HG03135 (cell line): ENCODE measurements at regions not wholly inside any gene's neighbourhood (a gene's known extent, or its start where the extent isn't known, plus 50 kb on each side); places are given as distances from the start of the nearest gene placed in this dataset.

Experiments used
- ATAC-seq: cut with Tn5 transposase; IDR thresholded peaks from one replicate; pipeline ENCODE4 v1.9.1; 2021; ENCODE audit warnings: mild to moderate bottlenecking, moderate library complexity; ENCODE audit not compliant: unreplicated experiment

DNA sequence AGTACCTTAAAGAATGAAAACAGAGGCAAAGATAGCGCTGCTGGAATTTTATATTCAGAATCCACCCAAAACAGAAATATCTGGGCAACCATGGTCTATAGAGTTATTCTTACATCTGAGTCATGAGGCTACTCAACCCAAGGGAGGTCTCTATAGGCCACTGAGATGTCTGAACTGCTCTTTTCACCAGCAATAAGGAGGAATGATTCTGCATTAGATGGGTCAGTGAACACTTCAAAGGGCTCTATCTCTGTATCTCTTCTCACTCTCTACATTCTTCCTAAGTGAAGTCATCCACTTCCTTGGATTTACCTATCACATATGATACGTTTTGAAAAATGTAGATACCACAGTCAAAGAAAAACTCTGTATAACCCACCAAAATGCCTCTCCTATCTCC, 90.2 kb upstream of the NGF start:
- ATAC-seq, result no peak

GRCh38 chr1:115426956-115427355, 88.9 kb upstream of the NGF start:
- ATAC-seq, result no peak

GRCh38 chr1:115426231-115426771, 88.3 kb upstream of the NGF start:
- no peak for ATAC-seq

DNA sequence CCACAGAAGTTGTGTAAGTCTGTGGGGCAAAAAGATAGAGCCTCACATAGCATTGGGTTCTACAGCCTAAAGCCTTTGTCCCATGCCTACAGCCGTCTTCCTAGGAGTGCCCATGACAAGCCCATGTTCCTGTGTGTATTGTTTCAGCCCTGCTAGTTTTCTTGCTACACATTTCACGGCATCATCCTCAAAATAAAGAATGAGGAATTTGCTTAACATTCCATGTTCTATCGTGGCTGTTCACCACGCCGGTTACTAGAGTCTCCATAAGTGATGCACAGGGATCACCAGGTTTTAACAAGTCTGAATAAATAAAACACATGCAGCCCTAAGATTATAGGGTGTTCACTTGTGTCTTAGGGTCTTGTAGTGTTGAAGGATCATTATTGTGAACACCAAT, 87.4 kb upstream of the NGF start:
- no peak for ATAC-seq

DNA sequence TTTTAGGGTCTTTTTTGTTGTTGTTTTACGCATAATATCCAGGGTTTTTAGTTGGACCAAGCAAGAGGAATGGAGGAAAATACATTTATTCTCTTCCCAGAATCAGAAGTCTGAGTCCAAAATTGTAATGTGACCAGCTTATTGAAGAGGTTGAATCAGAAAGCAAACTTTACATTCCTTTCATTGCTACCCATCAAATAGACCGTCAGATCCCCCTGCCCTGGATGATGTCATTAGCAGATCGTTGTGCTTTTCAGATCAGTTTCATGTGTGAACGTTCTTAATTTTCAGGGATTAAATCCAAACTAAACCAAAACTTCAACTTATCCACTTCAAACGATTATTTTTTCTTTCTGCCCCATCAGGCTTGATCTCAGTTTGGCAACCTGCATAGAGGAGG, 85.7 kb upstream of the NGF start:
- ATAC-seq, result no peak

GRCh38 chr1:115419571-115419970, 81.5 kb upstream of the NGF start:
- ATAC-seq, result no peak

DNA sequence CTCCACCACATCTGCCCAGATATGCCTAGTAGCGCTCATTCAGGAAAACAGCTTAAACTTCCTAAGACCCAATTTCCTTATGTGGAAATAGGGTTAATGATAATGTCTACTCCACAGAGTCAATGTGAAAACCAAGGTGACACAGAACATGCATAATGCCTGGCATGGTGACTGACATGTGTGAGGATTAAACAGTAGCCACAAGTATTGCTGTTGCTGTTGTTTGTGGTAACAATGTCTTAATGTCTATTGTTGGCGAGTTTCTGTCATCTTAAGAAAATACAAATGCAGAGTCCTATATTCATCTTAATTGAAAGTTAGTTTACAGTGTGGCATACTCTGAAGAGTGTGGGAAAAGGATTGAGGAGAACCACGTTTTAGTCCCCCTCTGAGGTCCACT, 75.6 kb upstream of the NGF start:
- no peak for ATAC-seq

GRCh38 chr1:115413208-115413607, 75.2 kb upstream of the NGF start:
- no peak for ATAC-seq

DNA sequence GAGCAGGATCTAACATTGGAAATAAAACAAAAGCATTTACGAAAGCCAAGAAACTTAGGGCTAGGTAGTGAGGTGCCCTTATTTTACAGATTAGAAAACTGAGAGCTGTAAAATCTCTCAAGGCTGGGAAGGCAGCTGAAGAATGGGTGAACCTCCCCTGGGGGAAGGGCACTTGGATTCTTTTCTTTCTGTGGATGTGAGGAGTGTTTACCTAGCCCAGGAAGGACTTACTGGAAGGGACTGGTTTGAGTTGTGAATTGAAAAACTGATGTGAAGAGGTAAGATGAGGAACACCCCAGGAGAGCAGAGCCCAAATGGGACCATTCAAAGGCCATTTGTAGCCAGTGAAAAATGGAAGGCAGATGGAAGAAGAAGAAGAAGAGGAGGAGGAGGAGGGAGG, 74.7 kb upstream of the NGF start:
- ATAC-seq, result no peak

GRCh38 chr1:115412286-115412685, 74.2 kb upstream of the NGF start:
- no peak for ATAC-seq

- ATAC-seq, result no peak
Observed at GRCh38 chr1:115411371-115412063, 73.5 kb upstream of the NGF start.

GRCh38 chr1:115409094-115410015, 71.3 kb upstream of the NGF start:
- ATAC-seq, result no peak

GRCh38 chr1:115408533-115408932, 70.5 kb upstream of the NGF start:
- no peak for ATAC-seq

DNA sequence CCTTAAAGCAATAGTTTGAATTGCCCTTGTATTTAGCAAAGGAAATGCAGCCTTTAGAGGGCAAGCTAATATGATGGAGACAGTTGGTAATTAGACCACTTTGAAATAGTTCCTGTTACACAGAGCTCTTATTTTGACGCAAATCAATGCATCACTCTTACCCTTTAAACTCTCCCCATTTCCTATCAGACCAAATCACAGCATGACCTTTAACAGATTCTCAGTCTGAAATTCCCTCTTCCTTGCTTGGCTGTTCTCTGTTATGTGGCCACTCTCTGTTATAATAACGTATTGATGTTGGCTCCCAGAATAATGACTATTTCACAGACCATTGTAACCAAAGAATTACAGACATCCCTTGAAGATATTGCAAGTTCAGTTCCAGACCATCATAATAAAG, 66.9 kb upstream of the NGF start:
- no peak for ATAC-seq

DNA sequence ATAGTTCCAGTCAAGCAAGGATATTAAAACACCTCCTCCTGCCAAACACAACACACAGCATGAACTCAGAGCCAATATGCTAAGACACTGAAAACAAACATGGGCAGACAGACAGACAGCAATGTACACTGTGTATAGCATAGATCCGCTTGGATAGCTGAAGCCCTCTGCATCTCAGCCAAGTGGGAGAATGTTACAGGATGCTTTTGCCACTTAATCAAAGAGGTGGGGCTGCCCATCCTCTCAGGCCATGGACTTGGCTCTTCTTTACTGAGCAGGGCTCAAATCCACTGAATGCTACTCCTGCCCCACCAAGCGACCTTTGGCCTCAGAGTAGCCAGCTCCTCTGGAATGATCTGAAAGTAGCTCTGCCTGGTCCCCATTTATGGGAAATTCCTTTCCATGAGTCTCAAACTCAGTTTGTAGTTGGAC, 64.7 kb upstream of the NGF start:
- ATAC-seq, result no peak

DNA sequence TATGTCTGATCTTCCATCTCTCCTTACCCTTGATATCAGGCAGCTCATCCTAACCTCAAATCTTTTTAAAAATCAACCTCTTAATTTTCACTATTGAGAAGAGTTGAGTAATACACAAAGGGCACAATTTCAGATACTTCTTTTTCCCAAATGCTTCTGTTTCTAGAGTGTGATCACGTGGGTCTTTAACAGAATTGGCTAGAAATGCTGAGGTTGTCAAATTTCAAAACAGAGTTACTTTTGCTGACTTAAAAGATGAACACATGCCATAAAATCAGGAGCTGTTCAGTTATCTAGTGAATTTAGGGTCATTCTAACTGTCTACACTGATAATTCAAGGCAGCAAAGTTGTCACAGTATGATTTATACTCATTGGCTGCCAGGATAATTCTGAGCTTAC, 63.6 kb upstream of the NGF start:
- ATAC-seq, result no peak

GRCh38 chr1:115400891-115401290, 62.8 kb upstream of the NGF start:
- no peak for ATAC-seq

DNA sequence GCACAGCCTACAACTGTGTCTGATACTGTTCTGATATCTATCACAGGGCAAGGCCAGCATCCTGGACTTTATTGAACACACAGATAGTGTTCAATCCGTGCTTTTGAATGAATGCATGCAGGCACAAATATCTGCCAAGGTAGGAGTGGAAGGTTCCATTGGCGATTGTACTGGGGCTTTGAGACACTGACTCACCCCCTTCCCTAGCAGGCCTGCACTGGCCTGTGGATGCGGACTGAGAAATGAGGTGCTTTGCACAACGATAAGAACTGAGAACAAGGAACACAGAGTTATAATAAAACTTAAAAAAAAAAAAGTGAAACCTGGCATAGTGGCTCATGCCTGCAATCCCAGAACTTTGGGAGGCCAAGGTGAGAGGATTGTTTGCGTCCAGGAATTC, 62.4 kb upstream of the NGF start:
- no peak for ATAC-seq

- ATAC-seq, result no peak
Observed at GRCh38 chr1:115398745-115399144, 60.7 kb upstream of the NGF start.
